PC-3 (cell line): ENCODE measurements at regions not wholly inside any gene's neighbourhood (a gene's known extent, or its start where the extent isn't known, plus 50 kb on each side); places are given as distances from the start of the nearest gene placed in this dataset.

Source experiments
- CTCF ChIP-seq: fragments of 300-600 bp; sonication (generic); conservative IDR thresholded peaks from 2 replicates; pipeline ENCODE4 v1.5.1; 2017; ENCODE audit warnings: antibody characterized with exemption, low read depth, mild to moderate bottlenecking, low read length
- EZH2 ChIP-seq: fragments of 300-600 bp; sonication (generic); IDR thresholded peaks from one replicate; pipeline ENCODE4 v1.6.1; 2017; ENCODE audit warnings: antibody characterized with exemption, mild to moderate bottlenecking, low read length; ENCODE audit not compliant: unreplicated experiment

- no peak for TF ChIP-seq CTCF
- TF ChIP-seq EZH2: no peak
Observed at GRCh38 chr7:38034062-38034908, 113.8 kb downstream of the EPDR1 start.
